ENCODE measurements at regions not wholly inside any gene's neighbourhood (a gene's known extent, or its start where the extent isn't known, plus 50 kb on each side); places are given as distances from the start of the nearest gene placed in this dataset.

DNA sequence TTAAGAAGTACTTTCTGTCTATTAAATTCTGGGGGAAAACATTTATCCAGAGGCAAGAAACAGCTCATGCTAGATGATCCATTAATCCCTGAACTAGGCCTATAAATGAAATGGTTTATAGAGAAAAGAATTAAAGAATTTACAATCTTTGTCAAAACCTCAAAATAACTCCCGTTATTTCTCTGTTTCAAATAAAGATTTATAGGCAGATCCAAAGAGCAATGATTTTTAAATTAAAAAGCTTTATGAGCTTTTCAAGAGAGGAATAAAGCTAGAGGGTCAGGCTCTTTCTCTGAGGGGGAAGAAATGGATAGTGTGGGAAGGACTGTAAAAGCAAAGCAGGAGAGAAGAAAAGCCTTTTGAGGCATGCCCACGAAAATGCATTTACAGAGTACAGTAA, 82.5 kb upstream of the OGFRL1 start:
- DNase-seq, result no peak
- no peaks in the 10 kb centered on the region for H3K36me3 ChIP-seq
- intact Hi-C loops (cut with DNase I; ENCODE audit: low total_unique reads), result no loop called here
- no peak overlapping the region for H3K4me3 ChIP-seq
- no peaks in the 10 kb centered on the region for H3K27me3 ChIP-seq
- no peak overlapping the region for H3K27ac ChIP-seq
- WGBS, 2 donors (ENCODE audit: low coverage in 1 of 2), result 59 to 74% methylated on average over 2 of the region's 2 CpGs
- TF ChIP-seq POLR2AphosphoS5 (IDR thresholded peaks at IDR 0.05) (no peak), EP300 (IDR thresholded peaks at IDR 0.05; ENCODE audit: low read depth) (no peak), POLR2A (IDR thresholded peaks at IDR 0.05) (no peak), CTCF (IDR thresholded peaks at IDR 0.05) (no peak)
- H3K9me3 ChIP-seq, result no peaks in the 10 kb centered on the region
- in situ Hi-C loops (cut with MboI; ENCODE audit: low pct_ligation_motif_present in 1 of 4, low pct_unique_long_range_greater_than_20kb in 1 of 4, low sequenced_read_pairs in 3 of 4), result loop anchor here in 1 of 4 donors (10.0 kb wide), 1 partner anchor 139 kb away; no protein-coding TSS in a partner anchor
- H3K4me1 ChIP-seq, result no peaks in the 10 kb centered on the region

- H3K27ac ChIP-seq, result no peak overlapping the region
- no peak for TF ChIP-seq CTCF (IDR thresholded peaks at IDR 0.05)
- no peak for TF ChIP-seq POLR2AphosphoS5 (IDR thresholded peaks at IDR 0.05)
- TF ChIP-seq EP300 (IDR thresholded peaks at IDR 0.05; ENCODE audit: low read depth), result no peak
- no peak for TF ChIP-seq POLR2A (IDR thresholded peaks at IDR 0.05)
- no peak overlapping the region for H3K4me3 ChIP-seq
- in situ Hi-C loops (cut with MboI; ENCODE audit: low pct_ligation_motif_present in 1 of 4, low pct_unique_long_range_greater_than_20kb in 1 of 4, low sequenced_read_pairs in 3 of 4), result loop anchor here in 1 of 4 donors (10.0 kb wide), 1 partner anchor 136 kb away; no protein-coding TSS in a partner anchor
- H3K9me3 ChIP-seq, result no peaks in the 10 kb centered on the region
- no peaks in the 10 kb centered on the region for H3K27me3 ChIP-seq
- WGBS, 2 donors (ENCODE audit: low coverage in 1 of 2), result 72 to 76% methylated on average over 1 of the region's 1 CpG
- no peaks in the 10 kb centered on the region for H3K4me1 ChIP-seq
- intact Hi-C loops (cut with DNase I; ENCODE audit: low total_unique reads), result no loop called here
- H3K36me3 ChIP-seq, result no peaks in the 10 kb centered on the region
- DNase-seq, result no peak
Observed at GRCh38 chr6:71209206-71209605, 79.4 kb upstream of the OGFRL1 start.

DNA sequence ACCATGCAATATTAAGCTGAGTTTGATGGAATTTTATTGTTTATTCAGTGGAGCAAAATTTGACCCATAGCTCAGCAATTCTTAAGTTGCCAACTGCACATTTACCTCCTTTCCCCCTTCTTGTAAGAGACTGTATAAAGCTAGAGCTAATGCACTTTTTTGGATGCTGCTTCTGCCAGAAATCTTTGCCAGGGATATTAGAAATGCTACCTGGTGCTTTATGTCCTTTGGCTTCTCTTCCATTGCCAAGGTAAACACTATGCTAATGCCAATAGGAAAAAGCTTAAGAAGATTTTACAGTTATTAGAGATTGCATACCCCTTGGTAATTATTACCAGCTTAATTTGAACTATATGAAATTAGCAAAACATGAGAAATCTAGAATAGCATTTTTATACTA, 79.0 kb upstream of the OGFRL1 start:
- H3K27me3 ChIP-seq, result no peaks in the 10 kb centered on the region

DNA sequence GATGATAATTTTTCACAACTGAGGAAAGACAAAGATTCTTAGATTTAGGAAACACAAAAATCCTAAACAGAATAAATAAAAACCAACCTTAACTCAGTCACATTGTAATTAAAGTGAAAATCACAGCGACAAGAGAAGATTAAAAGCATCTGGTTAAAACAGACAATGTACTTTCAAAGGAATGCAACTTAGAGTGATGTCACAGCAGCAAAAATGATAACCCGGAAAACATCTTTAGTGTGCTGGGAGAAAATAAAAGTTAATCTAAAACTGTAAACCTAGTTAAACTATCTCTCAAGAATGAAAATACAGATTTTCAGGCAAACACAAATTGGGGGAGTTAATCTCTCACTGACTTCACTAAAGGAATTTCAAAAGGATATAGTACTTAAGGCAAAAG, 76.8 kb upstream of the OGFRL1 start:
- DNase-seq, result no peak
- Histone ChIP-seq H3K4me1 (no peaks in the 10 kb centered on the region), H3K9me3 (no peaks in the 10 kb centered on the region), H3K36me3 (no peaks in the 10 kb centered on the region), H3K4me3 (no peak overlapping the region), H3K27me3 (no peaks in the 10 kb centered on the region), H3K27ac (no peak overlapping the region)
- intact Hi-C loops (cut with DNase I; ENCODE audit: low total_unique reads) (no loop called here), in situ Hi-C loops (cut with MboI; ENCODE audit: low pct_ligation_motif_present in 1 of 4, low pct_unique_long_range_greater_than_20kb in 1 of 4, low sequenced_read_pairs in 3 of 4) (no loop called here)
- WGBS, 2 donors (ENCODE audit: low coverage in 1 of 2), result 77 to 83% methylated on average over 2 of the region's 2 CpGs
- TF ChIP-seq EP300 (IDR thresholded peaks at IDR 0.05; ENCODE audit: low read depth) (no peak), POLR2AphosphoS5 (IDR thresholded peaks at IDR 0.05) (no peak), POLR2A (IDR thresholded peaks at IDR 0.05) (no peak), CTCF (IDR thresholded peaks at IDR 0.05) (no peak)

More for the DNA sequence above, 79.0 kb upstream of the OGFRL1 start:
- in situ Hi-C loops (cut with MboI; ENCODE audit: low pct_ligation_motif_present in 1 of 4, low pct_unique_long_range_greater_than_20kb in 1 of 4, low sequenced_read_pairs in 3 of 4) (loop anchor here in 1 of 4 donors (10.0 kb wide), 1 partner anchor 135 kb away; no protein-coding TSS in a partner anchor), intact Hi-C loops (cut with DNase I; ENCODE audit: low total_unique reads) (no loop called here)
- Histone ChIP-seq H3K36me3 (no peaks in the 10 kb centered on the region), H3K9me3 (no peaks in the 10 kb centered on the region), H3K27ac (no peak overlapping the region), H3K4me1 (no peaks in the 10 kb centered on the region), H3K4me3 (no peak overlapping the region)
- TF ChIP-seq POLR2A (IDR thresholded peaks at IDR 0.05) (no peak), EP300 (IDR thresholded peaks at IDR 0.05; ENCODE audit: low read depth) (no peak), POLR2AphosphoS5 (IDR thresholded peaks at IDR 0.05) (no peak), CTCF (IDR thresholded peaks at IDR 0.05) (no peak)
- DNase-seq, result no peak

Measured in transverse colon (tissue), 4 donors.